ENCODE measurements at regions not wholly inside any gene's neighbourhood (a gene's known extent, or its start where the extent isn't known, plus 50 kb on each side); places are given as distances from the start of the nearest gene placed in this dataset.

DNA sequence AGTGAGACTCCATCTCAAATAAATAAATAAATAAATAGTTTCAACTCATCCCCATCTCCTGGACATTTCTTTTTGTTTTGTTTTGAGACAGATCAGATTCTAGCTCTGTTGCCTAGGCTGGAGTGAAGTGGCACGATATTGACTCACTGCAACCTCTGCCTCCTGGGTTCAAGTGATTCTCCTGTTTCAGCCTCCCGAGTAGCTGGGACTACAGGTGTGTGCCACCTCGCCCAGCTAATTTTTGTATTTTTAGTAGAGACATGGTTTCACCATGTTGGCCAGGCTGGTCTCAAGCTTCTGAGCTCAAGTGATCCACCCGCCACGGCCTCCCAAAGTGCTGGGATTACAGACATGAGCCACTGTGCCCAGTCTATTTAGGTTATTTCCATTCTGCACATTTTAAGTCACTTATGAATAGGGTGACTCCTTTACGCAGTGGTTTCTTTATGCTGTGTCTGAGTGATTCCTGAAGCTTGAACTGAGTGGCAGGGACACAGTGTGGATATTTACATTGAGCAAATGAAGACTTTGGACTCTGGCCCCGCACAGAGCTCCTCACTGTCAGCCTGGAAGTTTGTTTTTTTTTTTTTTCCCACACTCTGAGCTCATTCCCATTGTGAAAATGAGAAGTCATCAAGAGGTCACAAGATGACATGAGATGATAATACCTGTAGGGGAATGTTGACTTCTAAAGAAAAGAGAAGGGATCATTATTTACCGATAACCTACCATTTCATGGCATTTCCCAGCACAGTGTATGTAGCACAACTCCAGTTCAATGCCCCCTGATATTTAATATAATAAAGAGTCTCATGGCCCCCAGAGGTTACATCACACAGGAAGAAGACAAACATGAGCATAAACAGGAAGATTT lies 72.6 kb downstream of the TBX3 start:
- Histone ChIP-seq H3K9me3 (ENCODE audit: insufficient read depth, low read depth, low read length) (peaks cover 8% of the 10 kb centered on the region), H3K79me2 (ENCODE audit: insufficient read depth, low read length) (no peaks in the 10 kb centered on the region), H3K4me1 (ENCODE audit: insufficient read depth, low read length, poor library complexity, severe bottlenecking) (no peaks in the 10 kb centered on the region), H4K20me1 (ENCODE audit: insufficient read depth, low read length, poor library complexity, severe bottlenecking) (no peaks in the 10 kb centered on the region), H3K36me3 (ENCODE audit: insufficient read depth, low read length) (no peaks in the 10 kb centered on the region), H3K4me2 (ENCODE audit: low read depth, low read length, poor library complexity, severe bottlenecking) (no peak overlapping the region), H3K27me3 (ENCODE audit: insufficient read depth, low read length, poor library complexity, severe bottlenecking) (no peaks in the 10 kb centered on the region), H3F3A (ENCODE audit: low read depth) (no peaks in the 10 kb centered on the region), H2AFZ (ENCODE audit: low read length) (no peak overlapping the region), H3K4me3 (ENCODE audit: low read length, poor library complexity, severe bottlenecking) (no peak overlapping the region), H3K9me2 (replicated peaks; ENCODE audit: low read depth, low read length) (no peaks in the 10 kb centered on the region), H3K9ac (ENCODE audit: low read depth, low read length, poor library complexity, severe bottlenecking) (no peak overlapping the region)
- TF ChIP-seq, protein P1, sequence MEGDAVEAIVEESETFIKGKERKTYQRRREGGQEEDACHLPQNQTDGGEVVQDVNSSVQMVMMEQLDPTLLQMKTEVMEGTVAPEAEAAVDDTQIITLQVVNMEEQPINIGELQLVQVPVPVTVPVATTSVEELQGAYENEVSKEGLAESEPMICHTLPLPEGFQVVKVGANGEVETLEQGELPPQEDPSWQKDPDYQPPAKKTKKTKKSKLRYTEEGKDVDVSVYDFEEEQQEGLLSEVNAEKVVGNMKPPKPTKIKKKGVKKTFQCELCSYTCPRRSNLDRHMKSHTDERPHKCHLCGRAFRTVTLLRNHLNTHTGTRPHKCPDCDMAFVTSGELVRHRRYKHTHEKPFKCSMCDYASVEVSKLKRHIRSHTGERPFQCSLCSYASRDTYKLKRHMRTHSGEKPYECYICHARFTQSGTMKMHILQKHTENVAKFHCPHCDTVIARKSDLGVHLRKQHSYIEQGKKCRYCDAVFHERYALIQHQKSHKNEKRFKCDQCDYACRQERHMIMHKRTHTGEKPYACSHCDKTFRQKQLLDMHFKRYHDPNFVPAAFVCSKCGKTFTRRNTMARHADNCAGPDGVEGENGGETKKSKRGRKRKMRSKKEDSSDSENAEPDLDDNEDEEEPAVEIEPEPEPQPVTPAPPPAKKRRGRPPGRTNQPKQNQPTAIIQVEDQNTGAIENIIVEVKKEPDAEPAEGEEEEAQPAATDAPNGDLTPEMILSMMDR (conservative IDR thresholded peaks at IDR 0.05; ENCODE audit: low read length) = no peak
- no peak for TF ChIP-seq EZH2phosphoT487 (IDR thresholded peaks at IDR 0.05; ENCODE audit: borderline replicate concordance)

DNA sequence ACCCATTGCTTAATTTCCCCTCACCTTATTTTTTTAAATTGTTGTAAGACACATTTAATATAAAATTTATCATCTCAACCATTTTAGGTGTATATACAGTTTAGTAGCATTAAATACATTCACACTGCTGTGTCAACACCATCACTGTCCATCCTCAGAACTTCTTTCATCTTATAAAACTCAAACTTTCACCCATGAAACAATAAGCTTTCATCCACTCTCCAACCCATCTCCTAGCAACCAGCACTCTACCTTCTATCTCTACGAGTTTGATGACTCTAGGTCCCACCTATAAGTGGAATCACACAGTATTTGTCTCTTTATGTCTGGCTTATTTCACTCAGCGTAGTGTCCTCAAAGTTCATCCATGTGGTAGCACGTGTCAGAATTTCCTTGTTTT lies 75.5 kb downstream of the TBX3 start:
- no peak overlapping the region for H3K4me3 ChIP-seq (ENCODE audit: low read length, poor library complexity, severe bottlenecking)
- no peaks in the 10 kb centered on the region for H3K4me1 ChIP-seq (ENCODE audit: insufficient read depth, low read length, poor library complexity, severe bottlenecking)
- no peaks in the 10 kb centered on the region for H4K20me1 ChIP-seq (ENCODE audit: insufficient read depth, low read length, poor library complexity, severe bottlenecking)
- H3K79me2 ChIP-seq (ENCODE audit: insufficient read depth, low read length) = no peaks in the 10 kb centered on the region
- no peaks in the 10 kb centered on the region for H3K9me2 ChIP-seq (replicated peaks; ENCODE audit: low read depth, low read length)
- no peak overlapping the region for H3K4me2 ChIP-seq (ENCODE audit: low read depth, low read length, poor library complexity, severe bottlenecking)
- no peak overlapping the region for H2AFZ ChIP-seq (ENCODE audit: low read length)
- no peaks in the 10 kb centered on the region for H3F3A ChIP-seq (ENCODE audit: low read depth)
- TF ChIP-seq EZH2phosphoT487 (IDR thresholded peaks at IDR 0.05; ENCODE audit: borderline replicate concordance) = no peak
- TF ChIP-seq, protein P1 (conservative IDR thresholded peaks at IDR 0.05; ENCODE audit: low read length) = no peak
- H3K9ac ChIP-seq (ENCODE audit: low read depth, low read length, poor library complexity, severe bottlenecking) = no peak overlapping the region
- no peaks in the 10 kb centered on the region for H3K27me3 ChIP-seq (ENCODE audit: insufficient read depth, low read length, poor library complexity, severe bottlenecking)
- H3K9me3 ChIP-seq (ENCODE audit: insufficient read depth, low read depth, low read length) = no peaks in the 10 kb centered on the region; the same call in 1 of the 2 replicates
- no peaks in the 10 kb centered on the region for H3K36me3 ChIP-seq (ENCODE audit: insufficient read depth, low read length)

DNA sequence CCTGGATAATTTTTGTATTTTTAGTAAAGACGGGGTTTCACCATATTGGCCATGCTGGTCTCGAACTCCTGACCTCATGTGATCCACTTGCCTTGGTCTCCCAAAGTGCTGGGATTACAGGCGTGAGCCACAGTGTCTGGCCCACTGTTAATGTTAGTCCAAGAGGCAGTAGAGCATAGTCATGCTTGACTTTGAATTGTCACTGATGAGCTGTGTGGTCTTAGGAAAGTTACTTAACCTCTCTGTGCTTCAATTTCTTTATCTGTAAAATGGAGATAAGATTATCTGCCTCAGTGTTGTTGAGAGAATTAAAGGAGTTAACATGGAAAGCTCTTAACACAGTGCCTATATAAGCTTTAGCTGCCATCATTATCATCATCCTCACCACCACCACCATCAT lies 78.1 kb downstream of the TBX3 start:
- Histone ChIP-seq H4K20me1 (ENCODE audit: insufficient read depth, low read length, poor library complexity, severe bottlenecking) (no peaks in the 10 kb centered on the region), H3K9ac (ENCODE audit: low read depth, low read length, poor library complexity, severe bottlenecking) (no peak overlapping the region), H3K4me2 (ENCODE audit: low read depth, low read length, poor library complexity, severe bottlenecking) (no peak overlapping the region), H3K9me2 (replicated peaks; ENCODE audit: low read depth, low read length) (no peaks in the 10 kb centered on the region), H3K36me3 (ENCODE audit: insufficient read depth, low read length) (no peaks in the 10 kb centered on the region), H3K9me3 (ENCODE audit: insufficient read depth, low read depth, low read length) (no peaks in the 10 kb centered on the region), H3F3A (ENCODE audit: low read depth) (no peaks in the 10 kb centered on the region), H3K4me3 (ENCODE audit: low read length, poor library complexity, severe bottlenecking) (no peak overlapping the region), H3K4me1 (ENCODE audit: insufficient read depth, low read length, poor library complexity, severe bottlenecking) (no peaks in the 10 kb centered on the region), H3K27me3 (ENCODE audit: insufficient read depth, low read length, poor library complexity, severe bottlenecking) (no peaks in the 10 kb centered on the region), H2AFZ (ENCODE audit: low read length) (no peak overlapping the region), H3K79me2 (ENCODE audit: insufficient read depth, low read length) (no peaks in the 10 kb centered on the region)
- TF ChIP-seq, protein P1 (conservative IDR thresholded peaks at IDR 0.05; ENCODE audit: low read length) = no peak
- TF ChIP-seq EZH2phosphoT487 (IDR thresholded peaks at IDR 0.05; ENCODE audit: borderline replicate concordance) = no peak

Measured in Loucy (cell line).